GM12874 (cell line): ENCODE measurements at regions not wholly inside any gene's neighbourhood (a gene's known extent, or its start where the extent isn't known, plus 50 kb on each side); places are given as distances from the start of the nearest gene placed in this dataset.

ENCODE experiments used
- TF ChIP-seq, protein P1 (sequence below): IDR thresholded peaks from 2 replicates; pipeline ENCODE4 v1.5.1; 2011; ENCODE audit warnings: low read depth, mild to moderate bottlenecking, control low read depth, low read length, moderate library complexity; ENCODE audit not compliant: insufficient read depth

DNA sequence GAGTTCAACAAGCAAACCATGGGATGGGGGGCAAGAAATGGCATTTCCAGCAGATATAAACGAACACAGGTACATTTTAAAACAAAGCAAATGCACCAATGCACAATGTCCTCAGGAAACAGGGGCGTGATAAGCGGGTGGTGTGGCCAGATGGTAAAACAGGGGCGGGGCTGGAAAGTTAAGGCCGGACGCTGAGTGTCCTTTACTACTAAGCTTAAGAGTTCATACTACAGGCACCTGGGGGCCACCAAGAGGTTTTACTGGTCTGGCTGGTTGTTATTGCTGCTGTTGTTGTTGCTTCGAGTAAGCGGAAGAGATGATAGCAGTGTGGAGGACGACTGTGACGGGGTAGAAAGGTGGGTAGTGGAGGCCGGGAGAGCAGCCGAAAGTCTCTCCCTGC lies 99.8 kb downstream of the ATPSCKMT start:
- TF ChIP-seq, protein P1, sequence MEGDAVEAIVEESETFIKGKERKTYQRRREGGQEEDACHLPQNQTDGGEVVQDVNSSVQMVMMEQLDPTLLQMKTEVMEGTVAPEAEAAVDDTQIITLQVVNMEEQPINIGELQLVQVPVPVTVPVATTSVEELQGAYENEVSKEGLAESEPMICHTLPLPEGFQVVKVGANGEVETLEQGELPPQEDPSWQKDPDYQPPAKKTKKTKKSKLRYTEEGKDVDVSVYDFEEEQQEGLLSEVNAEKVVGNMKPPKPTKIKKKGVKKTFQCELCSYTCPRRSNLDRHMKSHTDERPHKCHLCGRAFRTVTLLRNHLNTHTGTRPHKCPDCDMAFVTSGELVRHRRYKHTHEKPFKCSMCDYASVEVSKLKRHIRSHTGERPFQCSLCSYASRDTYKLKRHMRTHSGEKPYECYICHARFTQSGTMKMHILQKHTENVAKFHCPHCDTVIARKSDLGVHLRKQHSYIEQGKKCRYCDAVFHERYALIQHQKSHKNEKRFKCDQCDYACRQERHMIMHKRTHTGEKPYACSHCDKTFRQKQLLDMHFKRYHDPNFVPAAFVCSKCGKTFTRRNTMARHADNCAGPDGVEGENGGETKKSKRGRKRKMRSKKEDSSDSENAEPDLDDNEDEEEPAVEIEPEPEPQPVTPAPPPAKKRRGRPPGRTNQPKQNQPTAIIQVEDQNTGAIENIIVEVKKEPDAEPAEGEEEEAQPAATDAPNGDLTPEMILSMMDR = no peak

DNA sequence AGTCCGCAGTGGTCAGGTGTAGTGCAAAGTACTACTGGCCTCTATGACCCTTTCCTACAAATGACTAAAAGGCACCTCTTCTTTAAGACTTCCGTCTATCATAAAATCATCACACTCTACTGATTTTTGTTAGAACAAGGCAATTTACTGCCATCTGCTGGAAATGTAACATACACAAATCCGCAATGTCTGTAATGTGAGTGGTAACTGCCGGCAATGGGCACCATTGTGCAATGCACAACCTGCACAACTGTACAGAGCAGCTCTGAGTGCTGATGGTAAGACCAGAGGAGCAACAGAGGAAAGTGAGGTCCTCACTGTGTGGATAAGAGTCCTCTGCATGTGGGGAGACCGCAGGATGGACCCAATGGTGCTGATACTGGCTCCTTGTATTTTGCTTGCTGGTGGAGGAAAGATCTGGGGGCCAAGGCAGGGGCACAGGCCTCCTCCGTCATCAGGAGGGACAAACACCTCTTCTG lies 103.7 kb downstream of the ATPSCKMT start:
- TF ChIP-seq, protein P1 = no peak

DNA sequence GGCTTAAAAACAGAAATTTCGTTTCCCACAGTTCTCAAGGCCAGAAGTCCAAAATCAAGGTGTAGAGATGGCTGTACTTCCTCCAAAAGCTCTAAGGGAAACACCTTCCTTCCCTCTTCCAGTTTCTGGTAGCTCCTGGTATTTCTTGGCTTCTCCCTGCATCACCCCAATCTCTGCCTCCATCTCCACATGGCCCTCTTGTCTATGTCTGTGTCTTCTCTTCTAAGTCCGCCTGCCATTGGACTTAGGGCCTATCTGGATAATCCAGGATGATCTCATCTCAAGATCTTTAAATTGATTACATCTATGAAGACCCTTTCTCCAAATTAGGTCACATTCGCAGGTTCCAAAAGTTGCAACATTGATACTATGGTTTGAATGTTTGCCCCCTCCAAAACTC lies 105.6 kb downstream of the ATPSCKMT start:
- TF ChIP-seq, protein P1 = no peak

DNA sequence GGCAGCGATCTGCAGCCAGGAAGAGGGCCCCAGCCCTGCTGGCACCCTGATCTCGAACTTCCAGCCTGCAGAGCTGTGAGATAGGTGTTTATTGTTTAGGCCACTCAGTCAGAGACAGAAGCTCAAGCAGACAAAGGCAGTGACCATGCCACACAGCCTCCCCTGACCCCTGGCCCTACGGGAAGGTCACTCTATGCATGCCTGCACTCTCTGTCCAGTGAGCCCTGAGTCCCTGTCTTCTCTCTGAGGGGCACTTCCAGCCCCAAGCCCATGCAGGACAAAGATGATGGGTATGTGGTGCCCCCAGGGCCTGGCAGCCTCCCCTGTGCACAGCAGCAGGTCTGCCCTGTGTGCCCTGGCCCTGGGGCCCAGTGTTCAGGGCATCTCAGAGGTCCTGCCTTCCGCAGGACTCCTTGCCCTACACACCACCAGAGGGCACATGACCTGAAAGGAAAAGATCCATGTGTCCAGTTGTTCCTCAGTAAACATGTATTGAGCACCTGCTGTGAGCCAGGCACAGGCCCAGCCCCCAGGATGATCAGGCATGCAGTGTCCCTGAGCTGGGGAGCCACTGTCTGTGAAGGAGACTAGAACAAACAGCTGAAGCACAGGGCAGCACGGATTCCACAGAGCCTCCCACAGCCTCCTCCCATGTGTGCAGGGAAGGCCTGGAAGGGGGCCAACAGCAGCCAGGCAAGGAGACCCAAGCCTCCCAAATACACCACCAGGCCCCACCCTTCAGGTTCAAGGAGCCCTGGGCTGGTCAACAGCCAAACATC lies 109.3 kb downstream of the ATPSCKMT start:
- TF ChIP-seq, protein P1 = 0 out of 2 replicates have a peak, but pooled peaks have one; percentile 7

DNA sequence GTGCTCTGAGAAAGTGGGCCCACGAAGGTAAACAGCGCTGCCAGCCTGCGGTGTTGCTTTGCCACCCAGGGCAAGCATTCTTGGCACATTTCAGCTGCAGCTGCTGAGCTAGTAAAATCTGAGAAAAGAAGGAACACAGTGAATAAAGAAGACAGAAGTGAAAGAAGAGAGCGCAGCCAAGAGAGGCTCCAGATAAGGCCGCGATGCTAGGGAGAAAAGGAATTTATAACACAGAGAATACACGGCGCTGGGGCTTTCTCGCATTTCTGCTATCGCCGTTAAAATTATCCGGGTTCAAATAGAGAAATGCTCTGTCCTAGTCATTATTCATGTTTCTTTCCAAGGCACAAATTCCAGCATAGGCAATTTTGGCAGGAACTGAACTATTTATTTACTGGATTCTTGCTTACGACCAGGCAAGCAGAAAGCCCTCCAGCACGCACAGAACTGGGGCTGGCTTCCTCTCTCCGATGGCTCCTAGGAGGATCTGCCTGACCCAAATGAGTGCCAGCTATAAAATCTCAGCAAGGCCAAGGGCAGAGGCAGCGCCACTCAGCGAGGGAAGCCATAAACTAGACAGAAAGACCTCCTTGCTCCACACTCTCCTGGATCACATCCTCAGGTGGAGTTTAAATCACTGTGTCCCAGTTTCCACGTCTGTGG lies 111.2 kb downstream of the ATPSCKMT start:
- TF ChIP-seq, protein P1 = no peak

DNA sequence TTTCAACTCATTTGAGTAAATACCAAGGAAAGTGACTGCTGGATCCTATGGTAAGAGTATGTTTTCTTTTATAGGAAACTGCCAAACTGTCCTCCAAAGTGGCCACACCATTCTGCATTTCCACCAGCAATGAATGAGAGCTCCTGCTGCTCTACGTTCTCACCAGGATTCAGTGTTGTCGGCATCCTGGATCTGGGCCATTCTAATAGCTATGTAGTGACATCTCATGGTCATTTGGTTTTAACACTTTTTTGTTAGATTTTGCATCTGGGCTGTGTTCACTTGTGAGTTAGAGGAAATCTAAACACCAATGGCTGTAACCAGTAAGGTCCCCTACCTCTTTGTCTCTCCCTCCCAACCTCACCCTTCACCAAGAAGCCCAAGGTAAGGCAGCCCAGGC lies 115.9 kb downstream of the ATPSCKMT start:
- TF ChIP-seq, protein P1 = no peak

DNA sequence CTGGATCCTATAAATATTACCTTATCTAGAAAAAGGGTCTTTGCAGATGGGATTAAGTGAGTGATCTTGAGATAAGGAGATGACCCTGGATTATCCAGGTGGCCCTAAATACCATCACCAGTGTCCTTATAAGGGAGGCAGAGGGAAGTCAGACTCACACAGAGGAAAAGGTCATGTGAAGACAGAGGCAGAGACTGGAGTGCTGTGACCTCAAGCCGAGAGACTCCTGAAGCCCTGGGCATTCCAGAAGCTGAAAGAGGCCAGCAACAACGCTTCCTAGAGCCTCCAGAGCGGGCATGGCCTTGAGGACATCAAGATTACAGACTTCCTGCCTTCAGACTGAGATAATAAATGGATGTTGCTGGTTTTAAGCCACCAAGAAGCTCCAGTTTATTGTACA lies 118.8 kb downstream of the ATPSCKMT start:
- TF ChIP-seq, protein P1 = no peak
